ENCODE measurements at regions not wholly inside any gene's neighbourhood (a gene's known extent, or its start where the extent isn't known, plus 50 kb on each side); places are given as distances from the start of the nearest gene placed in this dataset.
"Not testable (repeated sequence)": the region's sequence is repeated elsewhere in the genome, so short reads cannot be mapped to it uniquely, and the experiment has no call there.

DNA sequence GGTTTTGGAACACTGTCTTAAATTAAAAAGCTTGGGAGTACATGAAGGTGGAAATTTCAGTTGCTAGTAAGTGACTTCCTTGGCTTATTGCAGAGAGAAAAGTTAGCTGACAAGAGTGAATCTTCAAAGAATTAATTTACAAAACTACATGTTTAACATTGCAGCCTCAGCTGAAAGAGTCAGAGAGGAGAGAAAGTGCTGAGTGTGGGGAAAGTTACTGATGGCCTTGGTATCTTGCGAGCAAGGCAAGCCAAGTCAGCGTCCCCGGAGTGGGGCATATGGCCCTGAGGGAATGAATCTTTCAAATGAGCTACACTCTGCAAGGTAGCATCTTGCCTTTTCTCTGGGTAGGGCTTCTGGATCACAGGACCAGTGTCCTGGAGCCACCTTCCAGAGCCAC lies 131.3 kb downstream of the LPIN1 start:
- Histone ChIP-seq H3K4me2 (ENCODE audit: insufficient read depth, low read length) (no peak overlapping the region), H3K9ac (replicated peaks; ENCODE audit: extremely low read depth, insufficient read depth, low read length) (no peak overlapping the region), H3K4me3 (replicated peaks in 1 of 3; ENCODE audit: insufficient read depth in 1 of 3, low read depth in 1 of 3, low read length in 3 of 3) (no peak overlapping the region), H4K20me1 (replicated peaks; ENCODE audit: control insufficient read depth, extremely low read depth, insufficient read depth, low read length) (no peaks in the 10 kb centered on the region), H3K79me2 (ENCODE audit: control insufficient read depth, insufficient read depth, low read length) (no peaks in the 10 kb centered on the region), H3K9me3 (replicated peaks; ENCODE audit: control insufficient read depth, insufficient read depth, low read length) (no peaks in the 10 kb centered on the region), H3K4me1 (ENCODE audit: control insufficient read depth, extremely low read depth, insufficient read depth, low read length) (peaks cover 2% of the 10 kb centered on the region), H3K27me3 (ENCODE audit: control insufficient read depth in 2 of 2, insufficient read depth in 2 of 2, low read length in 2 of 2) (no peaks in the 10 kb centered on the region), H3K36me3 (ENCODE audit: control insufficient read depth in 2 of 2, extremely low read depth in 1 of 2, insufficient read depth in 2 of 2, low read length in 2 of 2) (no peaks in the 10 kb centered on the region), H3K9me1 (replicated peaks; ENCODE audit: control insufficient read depth, extremely low read depth, insufficient read depth, low read length) (no peaks in the 10 kb centered on the region), H3K27ac (ENCODE audit: insufficient read depth, low read depth, low read length) (no peak overlapping the region), H2AFZ (ENCODE audit: low read depth, low read length) (no peak overlapping the region)
- POLR2A ChIA-PET = no interaction called here
- CTCF ChIA-PET = interaction anchor here (1.5 to 1.9 kb wide), 3 partner anchors 13 to 1130 kb away, joined by 5 to 7 read pairs (median 5); no protein-coding TSS in a partner anchor
- TF ChIP-seq, protein P1, sequence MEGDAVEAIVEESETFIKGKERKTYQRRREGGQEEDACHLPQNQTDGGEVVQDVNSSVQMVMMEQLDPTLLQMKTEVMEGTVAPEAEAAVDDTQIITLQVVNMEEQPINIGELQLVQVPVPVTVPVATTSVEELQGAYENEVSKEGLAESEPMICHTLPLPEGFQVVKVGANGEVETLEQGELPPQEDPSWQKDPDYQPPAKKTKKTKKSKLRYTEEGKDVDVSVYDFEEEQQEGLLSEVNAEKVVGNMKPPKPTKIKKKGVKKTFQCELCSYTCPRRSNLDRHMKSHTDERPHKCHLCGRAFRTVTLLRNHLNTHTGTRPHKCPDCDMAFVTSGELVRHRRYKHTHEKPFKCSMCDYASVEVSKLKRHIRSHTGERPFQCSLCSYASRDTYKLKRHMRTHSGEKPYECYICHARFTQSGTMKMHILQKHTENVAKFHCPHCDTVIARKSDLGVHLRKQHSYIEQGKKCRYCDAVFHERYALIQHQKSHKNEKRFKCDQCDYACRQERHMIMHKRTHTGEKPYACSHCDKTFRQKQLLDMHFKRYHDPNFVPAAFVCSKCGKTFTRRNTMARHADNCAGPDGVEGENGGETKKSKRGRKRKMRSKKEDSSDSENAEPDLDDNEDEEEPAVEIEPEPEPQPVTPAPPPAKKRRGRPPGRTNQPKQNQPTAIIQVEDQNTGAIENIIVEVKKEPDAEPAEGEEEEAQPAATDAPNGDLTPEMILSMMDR (IDR thresholded peaks at IDR 0.05; ENCODE audit: extremely low read depth in 1 of 2, insufficient read depth in 1 of 2, low read depth in 1 of 2, low read length in 2 of 2) = no peak
- TF ChIP-seq JUN (IDR thresholded peaks at IDR 0.05; ENCODE audit: borderline replicate concordance, insufficient read depth, insufficient read length, low read depth) (no peak), POLR2AphosphoS5 (IDR thresholded peaks at IDR 0.05; ENCODE audit: insufficient read depth, low read depth, low read length) (no peak), GATA2 (IDR thresholded peaks at IDR 0.05; ENCODE audit: insufficient read depth, insufficient read length, low read depth, low read length) (no peak), POLR2A (IDR thresholded peaks at IDR 0.05; ENCODE audit: low read depth, low read length) (no peak), MYC (IDR thresholded peaks at IDR 0.05; ENCODE audit: low read depth, low read length) (no peak), EZH2 (IDR thresholded peaks at IDR 0.05; ENCODE audit: borderline replicate concordance, low read depth, low read length, severe bottlenecking) (no peak), FOS (IDR thresholded peaks at IDR 0.05; ENCODE audit: borderline replicate concordance, insufficient read depth, low read length) (no peak)
- TF ChIP-seq, protein P2, sequence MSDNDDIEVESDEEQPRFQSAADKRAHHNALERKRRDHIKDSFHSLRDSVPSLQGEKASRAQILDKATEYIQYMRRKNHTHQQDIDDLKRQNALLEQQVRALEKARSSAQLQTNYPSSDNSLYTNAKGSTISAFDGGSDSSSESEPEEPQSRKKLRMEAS (IDR thresholded peaks at IDR 0.05; ENCODE audit: insufficient read depth, insufficient read length) = no peak
- no TSS peak for BruUV-seq (replicated peaks)
- dilution Hi-C loops (cut with MboI; ENCODE audit: extremely low pct_ligation_motif_present, low sequenced_read_pairs) (no loop called here), intact Hi-C loops (cut with micrococcal nuclease) (no loop called here)
- FAIRE-seq (no peak), DNase-seq (ENCODE audit: low read depth, low spot score) (no peak)

DNA sequence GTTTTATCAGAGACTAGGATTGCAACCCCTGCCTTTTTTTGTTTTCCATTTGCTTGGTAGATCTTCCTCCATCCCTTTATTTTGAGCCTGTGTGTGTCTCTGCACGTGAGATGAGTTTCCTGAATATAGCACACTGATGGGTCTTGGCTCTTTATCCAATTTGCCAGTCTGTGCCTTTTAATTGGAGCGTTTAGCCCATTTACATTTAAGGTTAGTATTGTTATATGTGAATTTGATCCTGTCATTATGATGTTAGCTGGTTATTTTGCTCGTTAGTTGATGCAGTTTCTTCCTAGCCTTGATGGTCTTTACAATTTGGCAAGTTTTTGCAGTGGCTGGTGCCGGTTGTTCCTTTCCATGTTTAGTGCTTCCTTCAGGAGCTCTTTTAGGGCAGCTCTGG lies 138.8 kb downstream of the LPIN1 start:
- dilution Hi-C loops (cut with MboI; ENCODE audit: extremely low pct_ligation_motif_present, low sequenced_read_pairs); H3K79me2 ChIP-seq (ENCODE audit: control insufficient read depth, insufficient read depth, low read length); BruUV-seq (replicated peaks); FAIRE-seq; CTCF ChIA-PET; H3K4me1 ChIP-seq (ENCODE audit: control insufficient read depth, extremely low read depth, insufficient read depth, low read length); DNase-seq (ENCODE audit: low read depth, low spot score); H3K9me3 ChIP-seq (replicated peaks; ENCODE audit: control insufficient read depth, insufficient read depth, low read length); H3K27ac ChIP-seq (ENCODE audit: insufficient read depth, low read depth, low read length); H3K4me3 ChIP-seq (replicated peaks in 1 of 3; ENCODE audit: insufficient read depth in 1 of 3, low read depth in 1 of 3, low read length in 3 of 3); POLR2A ChIA-PET; H3K36me3 ChIP-seq (ENCODE audit: control insufficient read depth in 2 of 2, extremely low read depth in 1 of 2, insufficient read depth in 2 of 2, low read length in 2 of 2); H3K9ac ChIP-seq (replicated peaks; ENCODE audit: extremely low read depth, insufficient read depth, low read length); intact Hi-C loops (cut with micrococcal nuclease); H3K27me3 ChIP-seq (ENCODE audit: control insufficient read depth in 2 of 2, insufficient read depth in 2 of 2, low read length in 2 of 2); H3K4me2 ChIP-seq (ENCODE audit: insufficient read depth, low read length); H3K9me1 ChIP-seq (replicated peaks; ENCODE audit: control insufficient read depth, extremely low read depth, insufficient read depth, low read length); H4K20me1 ChIP-seq (replicated peaks; ENCODE audit: control insufficient read depth, extremely low read depth, insufficient read depth, low read length); H2AFZ ChIP-seq (ENCODE audit: low read depth, low read length): not testable (repeated sequence)

DNA sequence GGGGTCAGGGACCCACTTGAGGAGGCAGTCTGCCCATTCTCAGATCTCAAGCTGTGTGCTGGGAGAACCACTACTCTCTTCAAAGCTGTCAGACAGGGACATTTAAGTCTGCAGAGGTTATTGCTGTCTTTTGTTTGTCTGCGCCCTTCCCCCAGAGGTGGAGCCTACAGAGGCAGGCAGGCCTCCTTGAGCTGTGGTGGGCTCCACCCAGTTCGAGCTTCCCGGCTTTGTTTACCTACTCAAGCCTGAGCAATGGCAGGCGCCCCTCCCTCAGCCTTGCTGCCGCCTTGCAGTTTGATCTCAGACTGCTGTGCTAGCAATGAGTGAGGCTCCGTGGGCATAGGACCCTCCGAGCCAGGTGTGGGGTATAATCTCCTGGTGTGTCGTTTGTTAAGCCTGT lies 140.5 kb downstream of the LPIN1 start:
- H3K9ac ChIP-seq (replicated peaks; ENCODE audit: extremely low read depth, insufficient read depth, low read length); DNase-seq (ENCODE audit: low read depth, low spot score); H4K20me1 ChIP-seq (replicated peaks; ENCODE audit: control insufficient read depth, extremely low read depth, insufficient read depth, low read length); H3K9me1 ChIP-seq (replicated peaks; ENCODE audit: control insufficient read depth, extremely low read depth, insufficient read depth, low read length); H3K4me2 ChIP-seq (ENCODE audit: insufficient read depth, low read length); H3K27ac ChIP-seq (ENCODE audit: insufficient read depth, low read depth, low read length); H2AFZ ChIP-seq (ENCODE audit: low read depth, low read length); H3K27me3 ChIP-seq (ENCODE audit: control insufficient read depth in 2 of 2, insufficient read depth in 2 of 2, low read length in 2 of 2); H3K4me1 ChIP-seq (ENCODE audit: control insufficient read depth, extremely low read depth, insufficient read depth, low read length); H3K36me3 ChIP-seq (ENCODE audit: control insufficient read depth in 2 of 2, extremely low read depth in 1 of 2, insufficient read depth in 2 of 2, low read length in 2 of 2); intact Hi-C loops (cut with micrococcal nuclease); POLR2A ChIA-PET; H3K4me3 ChIP-seq (replicated peaks in 1 of 3; ENCODE audit: insufficient read depth in 1 of 3, low read depth in 1 of 3, low read length in 3 of 3); H3K79me2 ChIP-seq (ENCODE audit: control insufficient read depth, insufficient read depth, low read length); dilution Hi-C loops (cut with MboI; ENCODE audit: extremely low pct_ligation_motif_present, low sequenced_read_pairs); CTCF ChIA-PET; FAIRE-seq; H3K9me3 ChIP-seq (replicated peaks; ENCODE audit: control insufficient read depth, insufficient read depth, low read length); BruUV-seq (replicated peaks): not testable (repeated sequence)

Measured in endothelial cell of umbilical vein (primary cell).